Embryonic facial prominence (tissue), 1 donor: ENCODE measurements at regions not wholly inside any gene's neighbourhood (a gene's known extent, or its start where the extent isn't known, plus 50 kb on each side); places are given as distances from the start of the nearest gene placed in this dataset.
"Not testable (repeated sequence)": the region's sequence is repeated elsewhere in the genome, so short reads cannot be mapped to it uniquely, and the experiment has no call there.

Source experiments
- DNase-seq: peaks from one replicate; pipeline ENCODE4 v3.0.0-alpha.2; 2016; ENCODE audit errors: extremely low spot score

DNA sequence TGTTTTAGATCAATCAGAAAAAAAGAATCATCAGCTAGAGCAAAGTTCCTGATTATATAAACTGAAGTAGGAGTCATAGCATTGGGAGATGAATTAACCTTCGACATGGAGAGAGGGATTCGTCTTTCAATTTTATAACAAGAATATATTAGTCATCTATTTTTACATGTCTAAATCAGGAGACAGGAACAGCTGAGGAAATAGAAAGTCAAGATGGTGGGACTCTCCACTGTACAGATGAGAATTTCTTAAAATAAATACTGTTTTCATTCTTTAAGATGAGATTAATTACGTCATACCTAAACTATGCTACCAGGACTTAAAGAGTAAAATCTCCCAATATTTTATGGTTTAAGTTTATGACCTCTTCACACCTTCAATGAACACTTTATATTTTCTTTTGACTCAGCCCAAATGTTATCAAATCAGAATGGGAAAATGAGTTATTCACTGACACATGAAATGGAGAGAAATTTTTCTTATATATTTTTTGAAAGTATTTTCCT lies 1137.7 kb downstream of the EPHA7 start:
- no peak for DNase-seq

DNA sequence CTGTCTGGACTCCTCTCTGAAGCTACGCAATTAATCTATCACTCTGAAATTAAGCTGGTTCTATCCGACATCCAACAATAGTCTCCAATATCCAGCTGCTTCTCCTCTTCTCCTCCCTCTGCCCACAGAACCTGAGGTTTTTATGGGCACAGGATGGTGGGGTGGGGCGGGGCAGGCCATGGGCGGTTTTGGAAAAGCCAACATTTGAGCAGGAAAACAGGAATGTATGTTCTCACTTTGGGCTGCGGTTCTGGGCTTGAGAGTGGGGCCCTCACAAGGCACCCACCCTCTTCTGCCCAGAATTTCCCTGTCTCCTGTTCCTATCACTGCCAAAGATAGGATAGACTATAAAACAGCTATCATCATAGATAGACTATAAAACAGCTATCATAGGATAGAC lies 1144.2 kb downstream of the EPHA7 start:
- DNase-seq: no peak

DNA sequence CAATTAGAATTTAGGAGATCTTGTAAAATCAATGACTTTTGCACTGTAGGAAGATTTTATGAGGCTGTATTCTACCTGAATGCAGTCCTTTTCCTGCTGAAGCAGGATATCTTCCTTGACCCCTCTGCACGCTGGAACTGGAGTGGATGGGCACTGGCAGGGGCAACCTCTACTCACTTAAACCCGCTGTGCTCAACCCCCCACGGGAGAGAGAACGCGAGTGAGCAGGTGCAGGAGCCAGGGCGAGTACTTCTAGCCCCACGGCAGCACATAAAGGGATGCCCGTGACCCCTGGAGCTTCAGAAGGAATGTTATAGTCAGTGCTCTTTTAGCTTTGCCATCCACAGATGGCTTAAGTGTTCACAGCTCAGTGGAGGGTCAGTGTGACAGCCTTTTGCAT lies 1144.8 kb downstream of the EPHA7 start:
- DNase-seq: no peak

DNA sequence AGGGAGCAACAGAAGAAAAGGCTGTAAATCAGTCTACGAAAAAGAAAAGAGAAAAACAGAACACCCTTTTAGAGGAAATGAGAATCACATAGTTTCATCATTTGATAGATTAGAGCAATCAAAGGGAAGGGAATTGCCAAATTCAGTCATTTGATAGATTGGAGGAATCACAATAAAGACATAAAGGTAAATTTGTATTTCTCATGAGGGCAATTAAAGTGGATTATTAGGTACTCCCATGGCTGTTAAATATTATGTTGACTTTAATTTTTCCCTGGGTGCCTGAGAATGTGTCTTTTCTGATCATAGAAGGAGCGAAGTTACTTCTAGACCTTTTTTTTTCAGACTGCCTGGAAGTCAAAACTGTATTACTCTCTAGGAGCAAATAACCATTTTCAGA lies 1145.7 kb downstream of the EPHA7 start:
- DNase-seq: no peak

DNA sequence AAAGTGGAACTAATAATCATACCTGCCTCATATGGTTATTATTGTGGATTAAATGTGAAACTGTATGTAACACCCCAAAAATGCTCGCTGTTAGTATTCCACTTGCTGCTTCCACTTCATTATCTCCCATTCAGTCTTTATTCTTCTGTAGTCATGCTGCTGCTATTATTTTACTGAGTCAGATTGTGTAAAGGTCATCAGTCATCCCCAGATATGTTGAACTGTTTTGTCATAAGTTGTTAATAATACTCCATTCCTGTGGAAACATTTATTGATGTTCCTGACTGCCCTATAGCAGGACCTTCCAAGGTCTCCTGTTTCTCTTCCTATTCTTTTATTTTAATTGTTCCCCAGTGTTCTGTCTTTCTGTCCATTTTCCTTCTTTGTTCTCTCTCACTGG lies 1148.3 kb downstream of the EPHA7 start:
- no peak for DNase-seq

DNA sequence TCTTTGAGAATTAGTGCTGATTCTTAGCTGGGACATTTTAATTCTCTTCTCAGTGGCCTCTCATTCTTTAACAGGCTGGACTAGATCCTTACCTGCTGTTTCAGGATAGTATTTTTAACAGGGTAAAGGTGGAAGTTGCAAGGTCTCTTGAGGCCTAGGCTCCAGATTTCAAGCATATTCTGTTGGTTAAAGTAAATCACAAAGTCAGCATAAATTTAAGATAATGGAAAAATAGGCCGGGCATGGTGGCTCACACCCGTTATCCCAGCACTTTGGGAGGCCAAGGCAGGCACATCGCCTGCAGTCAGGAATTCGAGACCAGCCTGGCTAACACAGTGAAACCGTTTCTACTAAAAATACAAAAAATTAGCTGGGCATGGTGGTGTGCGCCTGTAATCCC lies 1149.0 kb downstream of the EPHA7 start:
- DNase-seq: no peak

DNA sequence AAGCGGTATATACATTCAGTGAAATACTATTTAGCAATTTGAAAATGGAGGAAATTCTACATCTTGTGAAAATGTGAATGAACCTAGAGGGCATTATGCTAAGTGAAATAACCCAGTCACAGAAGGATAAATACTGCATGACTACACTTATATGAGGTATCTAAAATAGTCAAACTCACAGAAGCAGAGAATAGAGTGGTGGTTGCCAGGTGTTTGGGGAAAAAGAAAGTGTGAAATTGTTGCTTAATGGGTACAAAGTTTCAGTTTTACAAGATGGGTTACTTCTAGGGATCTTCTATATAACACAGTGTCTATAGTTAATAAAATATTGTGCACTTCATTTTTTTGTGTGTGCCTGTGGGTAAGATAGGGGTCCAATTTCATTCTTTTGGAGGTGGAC lies 1152.0 kb downstream of the EPHA7 start:
- DNase-seq: no peak

DNA sequence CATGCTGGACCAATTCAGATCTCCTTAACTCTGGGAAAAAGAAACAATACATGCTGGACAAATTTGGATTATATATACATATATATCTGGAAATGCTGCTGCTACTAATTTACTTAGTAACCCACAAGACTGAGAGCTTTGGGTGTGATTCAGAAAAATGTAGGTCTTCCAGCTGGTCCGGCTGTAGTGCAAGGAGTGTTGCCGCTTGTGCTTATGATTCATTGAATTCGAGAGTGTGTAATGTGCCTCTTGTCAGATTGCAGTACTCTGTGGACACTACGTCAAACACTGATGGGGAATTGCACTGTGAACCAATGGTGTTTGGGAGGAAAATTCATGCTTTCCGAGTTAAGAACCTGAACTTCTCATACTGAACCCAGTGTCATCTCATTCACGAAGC lies 1155.5 kb downstream of the EPHA7 start:
- no peak for DNase-seq

DNA sequence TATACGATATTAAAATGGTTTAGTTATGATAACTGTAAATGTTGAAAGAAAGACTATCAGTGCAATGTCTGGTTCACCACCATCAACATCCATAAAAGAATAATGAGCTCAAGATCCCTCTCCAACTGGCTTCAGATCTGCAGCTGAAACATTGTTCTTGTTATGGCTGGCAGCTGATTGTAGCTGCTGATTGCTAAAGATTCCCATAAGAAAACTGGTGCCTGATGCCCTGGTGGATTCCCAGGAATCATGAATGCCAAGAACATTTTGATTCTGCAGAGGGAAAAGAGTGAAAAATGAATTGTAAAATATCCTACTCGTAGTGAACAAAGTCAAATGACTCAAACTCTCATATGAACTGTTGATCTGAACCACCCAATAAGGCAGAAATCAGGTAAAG lies 1160.2 kb downstream of the EPHA7 start:
- no peak for DNase-seq

DNA sequence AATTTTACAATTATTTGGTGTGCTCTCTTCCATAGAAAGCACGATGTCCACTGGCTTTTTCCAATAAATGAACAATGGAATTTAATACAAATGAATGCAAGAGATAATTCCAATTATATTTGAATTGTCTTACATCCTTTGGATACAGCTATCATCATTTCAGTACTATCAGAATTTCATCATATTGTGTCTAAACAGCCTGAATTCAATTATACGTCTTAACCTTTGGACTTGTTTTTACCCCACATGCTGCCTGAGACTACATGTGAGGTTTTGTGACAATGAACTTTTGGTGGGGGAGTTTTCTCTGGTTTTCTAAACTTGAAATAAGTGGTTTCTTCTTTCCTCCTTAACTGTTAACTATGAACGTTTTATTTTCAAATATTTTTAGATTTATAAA lies 1176.0 kb downstream of the EPHA7 start:
- DNase-seq: no peak

DNA sequence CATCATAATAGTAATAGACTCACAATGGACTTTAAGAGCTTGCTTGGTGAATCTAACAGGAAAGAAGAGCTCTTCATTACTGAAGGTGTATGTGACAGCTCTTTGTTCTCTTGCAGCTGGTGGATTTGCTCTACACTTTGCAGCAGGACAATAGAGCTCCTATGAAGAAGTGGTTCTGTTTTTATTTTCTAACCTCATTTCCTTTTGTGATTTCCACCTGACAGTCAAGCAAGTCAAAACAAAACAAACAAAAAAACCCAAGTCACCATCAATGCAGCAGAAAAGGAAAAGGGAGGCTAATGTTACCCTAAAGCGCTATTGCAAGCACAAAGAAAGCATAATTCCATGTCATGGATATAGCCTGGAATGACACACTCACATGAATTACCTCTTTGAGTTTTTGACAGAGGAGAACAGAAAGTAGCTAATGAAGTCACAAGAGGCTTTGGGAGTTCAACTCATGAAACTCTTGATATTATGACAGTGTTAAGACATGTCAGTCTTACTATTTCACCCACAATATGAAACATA lies 1188.1 kb downstream of the EPHA7 start:
- no peak for DNase-seq

DNA sequence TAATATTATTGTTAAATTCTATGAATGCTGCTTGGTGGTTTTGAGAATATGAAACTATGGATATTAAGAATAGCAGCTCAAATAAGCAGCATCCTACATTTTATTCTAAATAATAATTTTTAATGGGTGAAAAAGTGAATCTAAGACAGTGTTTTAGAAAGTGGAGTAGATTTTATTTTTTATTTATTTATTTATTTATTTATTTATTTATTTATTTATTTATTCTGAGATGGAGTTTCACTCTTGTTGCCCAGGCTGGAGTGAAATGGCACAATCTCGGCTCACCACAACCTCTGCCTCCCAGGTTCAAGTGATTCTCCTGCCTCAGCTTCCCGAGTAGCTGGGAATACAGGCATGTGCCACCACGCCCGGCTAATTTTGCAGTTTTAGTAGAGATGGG lies 1199.4 kb downstream of the EPHA7 start:
- DNase-seq: not testable (repeated sequence)

DNA sequence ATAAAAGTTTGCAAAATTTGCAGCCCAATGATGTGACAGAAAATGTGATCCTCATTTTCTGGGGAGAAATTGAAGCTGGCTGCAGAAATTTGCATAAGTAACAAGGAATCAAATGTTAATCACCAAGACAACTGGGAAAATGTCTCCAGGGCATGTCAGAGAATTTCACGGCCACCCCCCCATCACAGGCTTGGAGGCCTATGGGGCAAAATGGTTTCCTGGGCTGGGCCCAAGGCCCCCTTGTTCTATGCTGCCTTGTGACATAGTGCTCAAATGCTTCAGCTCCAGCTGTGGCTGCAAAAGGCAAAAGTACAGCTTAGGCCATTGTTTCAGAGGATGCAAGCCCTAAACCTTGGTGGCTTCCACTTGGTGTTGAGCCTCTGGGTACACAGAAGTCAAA lies 1202.6 kb downstream of the EPHA7 start:
- DNase-seq: no peak

DNA sequence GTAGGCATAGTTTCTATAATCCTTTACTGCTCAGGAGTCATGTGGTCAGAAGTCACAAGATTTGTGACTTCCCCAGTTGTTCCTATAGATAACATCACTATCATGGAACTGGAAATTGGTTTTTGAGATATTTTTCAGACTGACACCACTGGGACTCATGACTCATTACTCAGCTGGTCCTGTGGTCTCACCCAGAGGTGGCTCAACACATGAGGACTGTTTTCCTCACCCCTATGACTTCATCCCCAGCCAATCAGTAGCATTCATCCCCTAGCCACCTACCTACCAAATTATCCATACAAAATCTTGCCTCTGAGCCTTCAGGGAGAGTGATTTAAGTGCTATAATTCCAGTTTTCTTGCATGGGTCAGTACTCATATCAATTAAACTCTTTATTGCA lies 1217.7 kb downstream of the EPHA7 start:
- no peak for DNase-seq

DNA sequence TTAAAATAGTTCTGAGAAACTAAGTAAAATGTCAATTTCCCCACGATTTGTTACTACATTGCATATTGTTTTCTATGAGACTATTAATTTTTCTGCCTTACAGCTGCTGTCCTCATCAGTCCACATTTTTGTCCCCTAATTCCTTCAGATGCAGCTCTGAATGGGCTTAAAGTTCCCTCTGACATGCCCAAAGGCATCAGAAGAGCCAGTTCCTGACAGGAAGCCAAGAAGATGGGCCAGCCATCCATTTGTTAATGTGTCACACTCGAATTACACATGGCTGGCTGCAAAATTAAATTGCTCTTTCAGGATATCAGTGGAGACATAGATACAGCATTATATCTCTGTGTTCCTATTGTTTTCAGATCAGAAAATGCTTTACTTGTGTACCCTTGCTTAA lies 1223.0 kb downstream of the EPHA7 start:
- DNase-seq: no peak

DNA sequence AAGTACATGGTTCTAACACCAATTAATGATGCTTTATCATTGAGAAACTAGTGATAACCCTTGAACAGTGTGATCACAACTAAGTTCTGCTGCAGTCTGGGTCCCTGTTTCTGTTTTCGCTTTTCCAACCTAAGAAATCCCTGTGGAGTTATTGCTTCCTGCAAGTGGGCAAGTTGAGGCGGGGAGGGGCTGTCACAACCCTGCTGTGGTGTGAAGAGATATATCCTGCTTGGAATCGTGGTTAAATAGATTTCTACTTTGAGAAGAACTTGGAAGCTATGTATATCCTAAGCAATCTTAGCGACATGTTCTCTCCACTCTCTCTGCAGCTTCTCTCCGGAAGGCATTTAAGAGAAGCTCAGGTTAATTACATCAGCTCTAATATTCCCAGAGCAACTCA lies 1223.6 kb downstream of the EPHA7 start:
- DNase-seq: no peak

DNA sequence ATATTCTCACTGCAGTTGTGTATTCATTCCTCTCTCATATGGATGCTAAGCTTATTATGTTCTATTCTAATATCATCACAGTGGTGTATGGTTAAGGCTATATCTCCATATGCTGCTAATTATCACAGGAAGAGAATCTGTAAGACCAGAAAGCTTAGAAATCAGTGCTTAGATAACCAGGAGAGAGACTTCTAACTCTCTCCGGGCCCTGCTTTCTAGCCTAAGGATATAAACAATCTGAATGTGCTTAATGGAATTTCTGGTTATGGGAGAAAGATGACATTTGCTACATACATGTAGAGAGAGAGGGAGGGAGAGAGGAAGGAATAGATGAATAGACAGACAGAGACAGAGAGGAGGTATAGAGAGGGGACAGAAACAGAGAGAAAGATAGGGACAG lies 1231.3 kb downstream of the EPHA7 start:
- no peak for DNase-seq

DNA sequence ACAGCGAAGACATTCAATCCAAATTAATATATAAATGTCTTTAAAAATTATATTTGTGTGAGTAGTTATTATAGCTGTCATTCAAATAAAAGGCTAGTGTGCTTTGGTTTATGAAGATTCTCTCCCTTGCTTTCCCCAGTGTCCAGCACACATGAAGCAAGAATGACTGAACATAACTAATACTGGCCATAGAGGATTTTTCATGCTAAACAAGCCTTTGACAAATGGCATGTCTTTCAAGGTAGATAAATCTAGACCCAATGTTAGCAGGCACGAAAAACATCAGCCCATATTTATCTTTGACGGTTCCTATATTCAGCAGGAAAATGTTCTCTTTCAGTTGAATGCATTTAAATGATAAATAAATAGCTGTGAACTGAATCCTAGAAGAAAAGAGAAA lies 1234.4 kb downstream of the EPHA7 start:
- DNase-seq: no peak

DNA sequence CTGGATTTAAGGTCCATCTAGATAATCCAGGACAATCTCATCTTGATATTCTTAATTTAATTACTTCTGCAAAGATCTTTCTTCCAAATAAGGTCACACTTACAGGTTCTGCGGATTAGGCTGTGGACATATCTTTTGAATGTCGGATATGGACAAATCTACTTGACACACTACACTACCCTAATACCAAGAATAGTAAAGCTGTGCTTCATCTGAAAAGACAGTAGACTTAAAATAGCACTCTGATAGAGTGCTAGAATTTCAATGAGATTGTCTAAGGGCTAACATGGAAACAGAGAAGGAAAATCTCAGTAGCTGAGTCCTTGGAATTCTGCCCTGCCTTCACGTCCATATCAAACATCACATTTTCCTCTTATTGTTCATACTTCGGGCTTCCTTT lies 1238.0 kb downstream of the EPHA7 start:
- no peak for DNase-seq

DNA sequence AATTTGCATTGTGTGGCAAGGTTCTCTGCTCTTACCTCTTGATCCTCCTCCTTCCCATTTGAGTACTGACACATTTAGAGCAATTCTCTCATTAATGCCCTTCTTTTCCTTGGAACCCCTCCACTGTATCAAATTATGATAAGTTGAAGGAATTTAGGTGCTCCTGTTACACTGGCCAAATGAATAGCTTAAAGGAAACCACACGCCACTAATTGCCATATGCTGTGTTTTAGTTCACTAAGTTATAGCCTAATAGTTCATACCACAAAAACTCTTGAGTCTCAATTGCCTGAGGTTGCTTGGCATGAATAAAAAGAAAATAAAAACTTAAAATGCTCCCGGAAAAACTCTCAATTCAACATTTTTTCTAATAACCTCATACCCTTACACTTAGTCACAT lies 1239.3 kb downstream of the EPHA7 start:
- no peak for DNase-seq

DNA sequence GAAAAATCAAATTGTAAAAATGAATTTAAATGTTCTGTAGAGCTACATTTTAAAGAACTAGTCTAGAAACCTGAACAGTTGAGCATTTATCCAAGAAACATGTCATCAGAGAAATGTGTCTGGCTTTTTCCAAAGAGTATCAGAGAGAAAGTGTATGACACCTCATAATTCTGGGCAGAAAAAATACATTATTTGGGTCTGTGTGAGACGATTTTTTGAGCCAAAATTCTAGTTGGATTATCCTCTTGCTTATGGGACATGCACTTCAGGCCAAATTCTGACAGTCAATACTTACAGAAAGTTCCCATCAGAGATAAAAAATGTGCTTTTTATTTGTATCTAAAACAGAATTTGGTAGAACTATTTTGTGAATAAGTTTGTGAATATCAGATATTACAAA lies 1242.7 kb downstream of the EPHA7 start:
- DNase-seq: no peak

DNA sequence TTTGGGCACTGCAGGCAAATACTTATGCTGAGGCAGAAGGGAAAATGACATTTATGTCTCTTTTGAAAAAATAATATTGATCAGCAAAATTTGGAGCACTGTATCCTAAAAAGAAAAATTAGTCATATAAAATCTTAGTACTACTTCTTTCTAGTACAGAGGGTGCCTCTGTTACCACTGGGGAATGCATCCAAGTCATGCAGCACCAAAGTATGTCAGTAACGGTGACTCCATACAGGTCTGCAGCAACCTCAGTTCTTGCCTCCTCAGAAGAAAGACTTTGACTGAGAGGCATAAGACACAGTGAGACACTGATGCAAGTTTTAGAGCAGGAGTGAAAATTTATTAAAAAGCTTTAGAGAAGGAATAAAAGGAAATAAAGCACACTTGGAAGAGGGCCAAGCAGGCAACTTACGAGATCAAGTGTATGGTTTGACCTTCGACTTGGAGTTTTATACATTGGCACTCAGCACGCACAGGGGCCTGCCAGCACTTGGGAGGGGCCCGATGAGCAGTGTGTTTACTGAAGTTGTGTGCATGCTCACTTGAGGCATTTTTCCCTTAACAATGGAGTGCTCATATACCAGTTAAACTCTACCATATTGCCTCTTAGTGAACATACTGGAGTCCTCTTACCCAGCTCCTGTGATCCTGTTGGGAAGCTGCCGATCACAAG lies 1244.8 kb downstream of the EPHA7 start:
- DNase-seq: no peak

DNA sequence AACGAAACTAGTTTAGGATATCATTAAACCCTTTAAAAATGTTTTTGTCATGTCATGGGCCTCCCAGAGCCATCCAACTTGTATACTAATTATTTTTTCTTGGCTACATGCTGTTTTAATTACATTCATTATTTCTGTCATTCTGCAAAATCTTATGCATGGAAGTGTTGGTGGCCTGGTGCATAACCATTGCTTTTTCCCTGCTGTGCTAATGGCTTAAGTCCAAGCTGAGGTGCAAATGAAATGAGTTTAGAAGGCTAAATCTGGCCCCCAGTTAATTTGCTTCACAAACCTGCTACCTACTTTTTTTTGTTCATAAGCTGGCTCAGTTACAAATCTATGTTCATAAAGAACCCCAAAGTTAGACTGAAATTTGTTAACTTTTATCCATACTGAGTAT lies 1249.9 kb downstream of the EPHA7 start:
- DNase-seq: no peak

DNA sequence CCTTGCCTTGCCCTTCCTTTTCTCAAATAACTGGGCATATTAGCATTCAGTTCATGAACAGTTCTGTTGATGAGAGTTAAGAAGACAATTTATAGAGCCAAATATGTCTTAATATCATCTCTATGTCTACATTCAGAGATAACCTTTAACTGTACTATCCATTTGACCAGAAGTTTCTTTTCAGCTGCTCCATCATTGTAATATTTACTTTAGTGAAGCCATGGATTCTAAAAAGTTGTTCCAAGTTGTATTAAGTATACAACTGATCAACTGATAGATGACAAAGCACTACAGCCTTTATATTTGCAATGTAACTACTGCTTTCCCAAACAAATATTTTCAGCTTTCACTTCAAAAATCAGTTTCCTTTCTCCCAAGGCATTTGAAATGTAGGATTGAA lies 1252.7 kb downstream of the EPHA7 start:
- DNase-seq: no peak
